Testis (tissue), 2 donors: ENCODE measurements at regions not wholly inside any gene's neighbourhood (a gene's known extent, or its start where the extent isn't known, plus 50 kb on each side); places are given as distances from the start of the nearest gene placed in this dataset.

Source experiments
- POLR2A ChIP-seq: fragments of 450-650 bp; IDR thresholded peaks from one replicate; pipeline ENCODE4 v1.6.1; 2017; ENCODE audit warnings: antibody characterized with exemption, mild to moderate bottlenecking, moderate library complexity
- TF ChIP-seq, protein P1 (sequence below), 3 experiments: fragments of 450-650 bp in 2 of 3; fragments of 200-600 bp in 1 of 3; sonication (generic) in 1 of 3; IDR thresholded peaks; one replicate each; pipeline ENCODE4 v1.5.1; 2016 to 2019; ENCODE audit warnings: antibody characterized with exemption in 3 of 3, mild to moderate bottlenecking in 2 of 3, moderate library complexity in 1 of 3

DNA sequence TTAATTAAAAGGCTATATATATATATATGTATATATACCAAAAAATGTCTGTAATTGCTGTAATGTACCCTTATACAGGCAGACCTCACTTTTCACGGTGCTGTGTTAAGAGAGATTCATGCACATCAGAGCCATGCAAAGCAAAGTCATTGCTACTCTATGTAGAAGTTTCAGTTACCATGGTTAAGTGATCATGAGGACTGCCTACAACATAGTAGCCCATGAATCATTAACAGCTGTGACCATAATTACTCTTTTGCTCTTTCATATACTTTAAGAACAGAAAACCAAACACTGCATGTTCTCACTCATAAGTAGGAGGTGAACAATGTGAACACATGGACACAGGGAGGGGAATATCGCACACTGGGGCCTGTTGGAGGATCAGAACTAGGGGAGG, 225.3 kb upstream of the EPHA3 start:
- TF ChIP-seq, protein P1, sequence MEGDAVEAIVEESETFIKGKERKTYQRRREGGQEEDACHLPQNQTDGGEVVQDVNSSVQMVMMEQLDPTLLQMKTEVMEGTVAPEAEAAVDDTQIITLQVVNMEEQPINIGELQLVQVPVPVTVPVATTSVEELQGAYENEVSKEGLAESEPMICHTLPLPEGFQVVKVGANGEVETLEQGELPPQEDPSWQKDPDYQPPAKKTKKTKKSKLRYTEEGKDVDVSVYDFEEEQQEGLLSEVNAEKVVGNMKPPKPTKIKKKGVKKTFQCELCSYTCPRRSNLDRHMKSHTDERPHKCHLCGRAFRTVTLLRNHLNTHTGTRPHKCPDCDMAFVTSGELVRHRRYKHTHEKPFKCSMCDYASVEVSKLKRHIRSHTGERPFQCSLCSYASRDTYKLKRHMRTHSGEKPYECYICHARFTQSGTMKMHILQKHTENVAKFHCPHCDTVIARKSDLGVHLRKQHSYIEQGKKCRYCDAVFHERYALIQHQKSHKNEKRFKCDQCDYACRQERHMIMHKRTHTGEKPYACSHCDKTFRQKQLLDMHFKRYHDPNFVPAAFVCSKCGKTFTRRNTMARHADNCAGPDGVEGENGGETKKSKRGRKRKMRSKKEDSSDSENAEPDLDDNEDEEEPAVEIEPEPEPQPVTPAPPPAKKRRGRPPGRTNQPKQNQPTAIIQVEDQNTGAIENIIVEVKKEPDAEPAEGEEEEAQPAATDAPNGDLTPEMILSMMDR (IDR thresholded peaks at IDR 0.05): no peak
- no peak for TF ChIP-seq POLR2A
